GM18907 (cell line): ENCODE measurements at regions not wholly inside any gene's neighbourhood (a gene's known extent, or its start where the extent isn't known, plus 50 kb on each side); places are given as distances from the start of the nearest gene placed in this dataset.
"Not testable (repeated sequence)": the region's sequence is repeated elsewhere in the genome, so short reads cannot be mapped to it uniquely, and the experiment has no call there.

ENCODE experiments used
- ATAC-seq: cut with Tn5 transposase; IDR thresholded peaks from one replicate; pipeline ENCODE4 v1.9.1; 2021; ENCODE audit warnings: mild to moderate bottlenecking, moderate library complexity; ENCODE audit not compliant: unreplicated experiment

- no peak for ATAC-seq
These were observed 168.6 kb downstream of the SEMA6D start for GRCh38 chr15:47885920-47886319.

GRCh38 chr15:47887241-47887800, 170.0 kb downstream of the SEMA6D start:
- no peak for ATAC-seq

- no peak for ATAC-seq
These were observed 171.2 kb downstream of the SEMA6D start for GRCh38 chr15:47888385-47889100.

GRCh38 chr15:47890397-47891150, 173.3 kb downstream of the SEMA6D start:
- no peak for ATAC-seq

- no peak for ATAC-seq
These were observed 180.2 kb downstream of the SEMA6D start for GRCh38 chr15:47897525-47897924.

GRCh38 chr15:47900751-47901150, 183.4 kb downstream of the SEMA6D start:
- ATAC-seq = no peak

GRCh38 chr15:47903368-47903767, 186.1 kb downstream of the SEMA6D start:
- no peak for ATAC-seq

GRCh38 chr15:47908486-47908885, 191.2 kb downstream of the SEMA6D start:
- ATAC-seq = no peak

- no peak for ATAC-seq
These were observed 191.8 kb downstream of the SEMA6D start for GRCh38 chr15:47908950-47909670.

- ATAC-seq = not testable (repeated sequence)
These were observed 195.6 kb downstream of the SEMA6D start for GRCh38 chr15:47912910-47913309.

- no peak for ATAC-seq
These were observed 200.6 kb downstream of the SEMA6D start for GRCh38 chr15:47917881-47918280.

GRCh38 chr15:47918877-47919276, 201.6 kb downstream of the SEMA6D start:
- ATAC-seq = no peak

- no peak for ATAC-seq
These were observed 196.4 kb upstream of the SLC24A5 start for GRCh38 chr15:47924381-47924780.

- ATAC-seq = no peak
These were observed 191.5 kb upstream of the SLC24A5 start for GRCh38 chr15:47929138-47929803.

- ATAC-seq = no peak
These were observed 188.5 kb upstream of the SLC24A5 start for GRCh38 chr15:47932261-47932660.

GRCh38 chr15:47932951-47933641, 187.7 kb upstream of the SLC24A5 start:
- no peak for ATAC-seq

- ATAC-seq = no peak
These were observed 186.9 kb upstream of the SLC24A5 start for GRCh38 chr15:47933865-47934264.

GRCh38 chr15:47934342-47934741, 186.4 kb upstream of the SLC24A5 start:
- ATAC-seq = no peak

GRCh38 chr15:47937834-47938233, 183.0 kb upstream of the SLC24A5 start:
- no peak for ATAC-seq

GRCh38 chr15:47944637-47945288, 176.0 kb upstream of the SLC24A5 start:
- ATAC-seq = no peak
